Central memory CD8-positive, alpha-beta T cell (primary cell): ENCODE measurements at regions not wholly inside any gene's neighbourhood (a gene's known extent, or its start where the extent isn't known, plus 50 kb on each side); places are given as distances from the start of the nearest gene placed in this dataset.

Source experiments
- ATAC-seq: fragments of 150-1000 bp; cut with Tn5 transposase; replicated peaks from 2 replicates; pipeline ENCODE4 v1.10.0; 2022; ENCODE audit warnings: mild to moderate bottlenecking, moderate FRiP score, moderate number of reproducible peaks; ENCODE audit not compliant: poor library complexity, severe bottlenecking; ENCODE audit errors: extremely low read depth
- DNase-seq, 2 donors: peaks; one replicate each; pipeline ENCODE4 v3.0.0; 2021; ENCODE audit warnings: low spot score in 2 of 2
- H3K27ac Mint-ChIP-seq: one replicate; pipeline ENCODE4 v1.8.0; 2022; ENCODE audit warnings: low read depth, mild to moderate bottlenecking, moderate library complexity, mixed read lengths
- H3K27me3 Mint-ChIP-seq: one replicate; pipeline ENCODE4 v1.8.0; 2022; ENCODE audit warnings: mixed read lengths
- H3K36me3 Mint-ChIP-seq: one replicate; pipeline ENCODE4 v1.8.0; 2022; ENCODE audit warnings: mild to moderate bottlenecking, moderate library complexity, mixed read lengths; ENCODE audit not compliant: insufficient read depth
- H3K4me1 Mint-ChIP-seq: one replicate; pipeline ENCODE4 v1.8.0; 2022; ENCODE audit warnings: mixed read lengths
- H3K4me3 Mint-ChIP-seq: one replicate; pipeline ENCODE4 v1.8.0; 2022; ENCODE audit warnings: mild to moderate bottlenecking, moderate library complexity, mixed read lengths
- H3K9me3 Mint-ChIP-seq: one replicate; pipeline ENCODE4 v1.8.0; 2022; ENCODE audit warnings: mixed read lengths

GRCh38 chr13:84500016-84500415 is 617.7 kb upstream of the SLITRK1 start:
- Mint-ChIP-seq H3K4me1 (no peaks in the 10 kb centered on the region), H3K9me3 (no peaks in the 10 kb centered on the region), H3K36me3 (no peaks in the 10 kb centered on the region), H3K27me3 (no peaks in the 10 kb centered on the region), H3K27ac (no peak overlapping the region), H3K4me3 (no peak overlapping the region)
- no peak for ATAC-seq
- DNase-seq, result no peak

- no peaks in the 10 kb centered on the region for H3K36me3 Mint-ChIP-seq
- H3K4me3 Mint-ChIP-seq, result no peak overlapping the region
- H3K4me1 Mint-ChIP-seq, result no peaks in the 10 kb centered on the region
- ATAC-seq, result no peak
- no peak for DNase-seq
- H3K27me3 Mint-ChIP-seq, result no peaks in the 10 kb centered on the region
- H3K27ac Mint-ChIP-seq, result no peak overlapping the region
- H3K9me3 Mint-ChIP-seq, result no peaks in the 10 kb centered on the region
Measured at GRCh38 chr13:84497613-84498012, 615.3 kb upstream of the SLITRK1 start.

- ATAC-seq (no peak), DNase-seq (no peak)
- Mint-ChIP-seq H3K27me3 (no peaks in the 10 kb centered on the region), H3K9me3 (no peaks in the 10 kb centered on the region), H3K36me3 (no peaks in the 10 kb centered on the region), H3K4me3 (no peak overlapping the region), H3K27ac (no peak overlapping the region), H3K4me1 (no peaks in the 10 kb centered on the region)
Measured at GRCh38 chr13:84491952-84492351, 609.7 kb upstream of the SLITRK1 start.

GRCh38 chr13:84487752-84488151 is 605.5 kb upstream of the SLITRK1 start:
- no peaks in the 10 kb centered on the region for H3K27me3 Mint-ChIP-seq
- H3K27ac Mint-ChIP-seq, result no peak overlapping the region
- ATAC-seq (no peak), DNase-seq (no peak)
- no peaks in the 10 kb centered on the region for H3K36me3 Mint-ChIP-seq
- no peaks in the 10 kb centered on the region for H3K9me3 Mint-ChIP-seq
- H3K4me3 Mint-ChIP-seq, result no peak overlapping the region
- H3K4me1 Mint-ChIP-seq, result no peaks in the 10 kb centered on the region

- H3K4me3 Mint-ChIP-seq, result no peak overlapping the region
- ATAC-seq (no peak), DNase-seq (no peak)
- no peaks in the 10 kb centered on the region for H3K27me3 Mint-ChIP-seq
- H3K36me3 Mint-ChIP-seq, result no peaks in the 10 kb centered on the region
- H3K27ac Mint-ChIP-seq, result no peak overlapping the region
- H3K9me3 Mint-ChIP-seq, result no peaks in the 10 kb centered on the region
- H3K4me1 Mint-ChIP-seq, result no peaks in the 10 kb centered on the region
Measured at GRCh38 chr13:84481958-84482357, 599.7 kb upstream of the SLITRK1 start.

- no peak for ATAC-seq
- Mint-ChIP-seq H3K36me3 (no peaks in the 10 kb centered on the region), H3K27ac (no peak overlapping the region), H3K4me1 (no peaks in the 10 kb centered on the region), H3K27me3 (no peaks in the 10 kb centered on the region), H3K9me3 (no peaks in the 10 kb centered on the region), H3K4me3 (no peak overlapping the region)
- DNase-seq, result no peak
Measured at GRCh38 chr13:84479656-84480055, 597.4 kb upstream of the SLITRK1 start.

- no peak overlapping the region for H3K4me3 Mint-ChIP-seq
- no peaks in the 10 kb centered on the region for H3K36me3 Mint-ChIP-seq
- no peak for ATAC-seq
- no peaks in the 10 kb centered on the region for H3K27me3 Mint-ChIP-seq
- no peak overlapping the region for H3K27ac Mint-ChIP-seq
- DNase-seq, result no peak
- H3K9me3 Mint-ChIP-seq, result no peaks in the 10 kb centered on the region
- no peaks in the 10 kb centered on the region for H3K4me1 Mint-ChIP-seq
Measured at GRCh38 chr13:84470528-84470927, 588.3 kb upstream of the SLITRK1 start.

- Mint-ChIP-seq H3K4me3 (no peak overlapping the region), H3K36me3 (no peaks in the 10 kb centered on the region), H3K4me1 (no peaks in the 10 kb centered on the region), H3K27ac (no peak overlapping the region), H3K9me3 (no peaks in the 10 kb centered on the region), H3K27me3 (no peaks in the 10 kb centered on the region)
- ATAC-seq (no peak), DNase-seq (no peak)
Measured at GRCh38 chr13:84466461-84466860, 584.2 kb upstream of the SLITRK1 start.

- DNase-seq (no peak), ATAC-seq (no peak)
- H3K27ac Mint-ChIP-seq, result no peak overlapping the region
- H3K4me1 Mint-ChIP-seq, result no peaks in the 10 kb centered on the region
- H3K36me3 Mint-ChIP-seq, result no peaks in the 10 kb centered on the region
- peaks cover 5% of the 10 kb centered on the region for H3K9me3 Mint-ChIP-seq
- no peak overlapping the region for H3K4me3 Mint-ChIP-seq
- H3K27me3 Mint-ChIP-seq, result no peaks in the 10 kb centered on the region
Measured at GRCh38 chr13:84460989-84461388, 578.7 kb upstream of the SLITRK1 start.

- Mint-ChIP-seq H3K36me3 (no peaks in the 10 kb centered on the region), H3K27me3 (no peaks in the 10 kb centered on the region), H3K4me1 (no peaks in the 10 kb centered on the region), H3K4me3 (no peak overlapping the region), H3K9me3 (peaks cover 9% of the 10 kb centered on the region), H3K27ac (no peak overlapping the region)
- no peak for DNase-seq
- ATAC-seq, result no peak
Measured at GRCh38 chr13:84455143-84455905, 573.0 kb upstream of the SLITRK1 start.

GRCh38 chr13:84447640-84447978 is 565.3 kb upstream of the SLITRK1 start:
- Mint-ChIP-seq H3K9me3 (peaks cover 14% of the 10 kb centered on the region), H3K27me3 (no peaks in the 10 kb centered on the region), H3K4me3 (no peak overlapping the region), H3K36me3 (no peaks in the 10 kb centered on the region), H3K27ac (no peak overlapping the region), H3K4me1 (no peaks in the 10 kb centered on the region)
- DNase-seq (no peak), ATAC-seq (no peak)

- no peaks in the 10 kb centered on the region for H3K36me3 Mint-ChIP-seq
- ATAC-seq, result no peak
- no peaks in the 10 kb centered on the region for H3K27me3 Mint-ChIP-seq
- no peak for DNase-seq
- H3K27ac Mint-ChIP-seq, result no peak overlapping the region
- H3K4me1 Mint-ChIP-seq, result no peaks in the 10 kb centered on the region
- H3K9me3 Mint-ChIP-seq, result peaks cover 10% of the 10 kb centered on the region
- no peak overlapping the region for H3K4me3 Mint-ChIP-seq
Measured at GRCh38 chr13:84446972-84447639, 564.8 kb upstream of the SLITRK1 start.

- DNase-seq (no peak), ATAC-seq (no peak)
- peaks cover 10% of the 10 kb centered on the region for H3K9me3 Mint-ChIP-seq
- no peaks in the 10 kb centered on the region for H3K36me3 Mint-ChIP-seq
- no peak overlapping the region for H3K4me3 Mint-ChIP-seq
- no peaks in the 10 kb centered on the region for H3K27me3 Mint-ChIP-seq
- no peak overlapping the region for H3K27ac Mint-ChIP-seq
- no peaks in the 10 kb centered on the region for H3K4me1 Mint-ChIP-seq
Measured at GRCh38 chr13:84445776-84446175, 563.5 kb upstream of the SLITRK1 start.
